ENCODE measurements at regions not wholly inside any gene's neighbourhood (a gene's known extent, or its start where the extent isn't known, plus 50 kb on each side); places are given as distances from the start of the nearest gene placed in this dataset.

GRCh38 chr6:164022632-164023031 is 608.1 kb downstream of the QKI start:
- TF ChIP-seq ZBTB7A (IDR thresholded peaks at IDR 0.05; ENCODE audit: low read depth), result no peak
- TF ChIP-seq EP300 (IDR thresholded peaks at IDR 0.05; ENCODE audit: borderline replicate concordance), result no peak
- no peak for TF ChIP-seq TEAD4 (IDR thresholded peaks at IDR 0.05)
- TF ChIP-seq RAD21 (IDR thresholded peaks at IDR 0.05; ENCODE audit: low read depth), result no peak
- no peak for TF ChIP-seq EGR1 (IDR thresholded peaks at IDR 0.05)
- TF ChIP-seq FOXM1 (IDR thresholded peaks at IDR 0.05; ENCODE audit: borderline replicate concordance, low read depth), result no peak
- no peak for TF ChIP-seq MAX (IDR thresholded peaks at IDR 0.05)
- TF ChIP-seq REST (IDR thresholded peaks at IDR 0.05; ENCODE audit: low read depth), result no peak
- no peak for TF ChIP-seq NFIC (IDR thresholded peaks at IDR 0.05)
- no peak for TF ChIP-seq CEBPB (IDR thresholded peaks at IDR 0.05)
